Fibroblast of lung (primary cell): ENCODE measurements at regions not wholly inside any gene's neighbourhood (a gene's known extent, or its start where the extent isn't known, plus 50 kb on each side); places are given as distances from the start of the nearest gene placed in this dataset.

ENCODE experiments used
- EZH2 ChIP-seq: IDR thresholded peaks from 2 replicates; pipeline ENCODE4 v1.5.1; 2012; ENCODE audit warnings: low read length, control low read depth, mild to moderate bottlenecking; ENCODE audit errors: missing control alignments
- TF ChIP-seq, protein P1 (sequence below), 2 donors: IDR thresholded peaks in 1 of 2; conservative IDR thresholded peaks in 1 of 2; 1 replicate in 1 of 2; 2 replicates in 1 of 2; pipeline ENCODE4 v1.5.1; 2011 to 2012; ENCODE audit warnings: low read length in 2 of 2, control low read depth in 1 of 2, inconsistent platforms in 1 of 2, low read depth in 1 of 2, mild to moderate bottlenecking in 1 of 2

DNA sequence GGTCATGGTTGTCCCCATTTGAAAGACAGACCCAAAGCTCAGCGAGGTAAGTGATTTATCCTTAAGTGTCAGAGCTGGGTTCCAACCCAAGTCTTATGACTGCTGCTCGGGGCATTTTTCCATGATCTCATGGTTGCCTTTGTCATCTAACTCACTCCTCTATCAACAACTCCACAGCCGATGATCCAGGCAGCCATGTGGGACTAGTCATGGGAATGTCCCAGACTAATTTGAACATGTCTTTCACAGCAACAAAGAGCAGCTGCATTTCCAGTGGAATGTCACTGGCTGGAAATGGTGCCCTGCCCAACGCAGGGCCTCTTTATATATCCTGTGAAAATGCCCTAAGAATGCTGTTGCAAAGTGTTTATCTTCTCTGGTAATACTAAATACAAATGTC is 284.8 kb upstream of the PPARGC1A start:
- TF ChIP-seq, protein P1, sequence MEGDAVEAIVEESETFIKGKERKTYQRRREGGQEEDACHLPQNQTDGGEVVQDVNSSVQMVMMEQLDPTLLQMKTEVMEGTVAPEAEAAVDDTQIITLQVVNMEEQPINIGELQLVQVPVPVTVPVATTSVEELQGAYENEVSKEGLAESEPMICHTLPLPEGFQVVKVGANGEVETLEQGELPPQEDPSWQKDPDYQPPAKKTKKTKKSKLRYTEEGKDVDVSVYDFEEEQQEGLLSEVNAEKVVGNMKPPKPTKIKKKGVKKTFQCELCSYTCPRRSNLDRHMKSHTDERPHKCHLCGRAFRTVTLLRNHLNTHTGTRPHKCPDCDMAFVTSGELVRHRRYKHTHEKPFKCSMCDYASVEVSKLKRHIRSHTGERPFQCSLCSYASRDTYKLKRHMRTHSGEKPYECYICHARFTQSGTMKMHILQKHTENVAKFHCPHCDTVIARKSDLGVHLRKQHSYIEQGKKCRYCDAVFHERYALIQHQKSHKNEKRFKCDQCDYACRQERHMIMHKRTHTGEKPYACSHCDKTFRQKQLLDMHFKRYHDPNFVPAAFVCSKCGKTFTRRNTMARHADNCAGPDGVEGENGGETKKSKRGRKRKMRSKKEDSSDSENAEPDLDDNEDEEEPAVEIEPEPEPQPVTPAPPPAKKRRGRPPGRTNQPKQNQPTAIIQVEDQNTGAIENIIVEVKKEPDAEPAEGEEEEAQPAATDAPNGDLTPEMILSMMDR (conservative IDR thresholded peaks at IDR 0.05 in 1 of 2, IDR thresholded peaks at IDR 0.05 in 1 of 2; ENCODE audit: low read depth in 1 of 2, low read length in 2 of 2) = no peak
- TF ChIP-seq EZH2 = no peak
